GM18951 (cell line): ENCODE measurements at regions not wholly inside any gene's neighbourhood (a gene's known extent, or its start where the extent isn't known, plus 50 kb on each side); places are given as distances from the start of the nearest gene placed in this dataset.
"Not testable (repeated sequence)": the region's sequence is repeated elsewhere in the genome, so short reads cannot be mapped to it uniquely, and the experiment has no call there.

Source experiments
- POLR2A ChIP-seq: IDR thresholded peaks from 4 replicates; pipeline ENCODE4 v1.6.1; 2011; ENCODE audit warnings: mild to moderate bottlenecking; ENCODE audit not compliant: insufficient read length, insufficient read depth; ENCODE audit errors: extremely low read depth
- in situ Hi-C: fragments of 300-500 bp; cut with MboI; formaldehyde crosslinking; loops from one replicate; pipeline ENCODE4 v1.12.0; 2022; ENCODE audit warnings: low sequenced_read_pairs, mixed read lengths, inconsistent platforms; ENCODE audit not compliant: unreplicated experiment

DNA sequence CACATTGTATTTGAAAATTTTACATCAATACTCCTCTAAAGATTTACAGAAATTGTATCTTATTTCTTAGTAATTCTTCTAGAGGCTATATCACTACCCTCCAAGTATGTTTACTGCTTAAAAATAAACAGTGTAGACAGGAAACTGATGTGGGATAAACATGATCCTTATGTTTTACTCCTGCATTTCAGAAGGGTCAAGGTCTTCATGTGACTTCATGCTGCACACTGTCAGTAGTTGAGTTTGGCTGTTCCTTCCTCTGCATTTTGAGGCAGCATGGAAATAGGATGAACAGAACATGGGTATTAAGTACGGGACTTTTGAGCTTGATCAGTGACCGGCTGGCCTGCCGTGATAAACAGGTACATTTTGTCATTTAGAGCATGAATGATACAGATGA, 179.2 kb upstream of the FERMT1 start:
- in situ Hi-C loops, result no loop called here

DNA sequence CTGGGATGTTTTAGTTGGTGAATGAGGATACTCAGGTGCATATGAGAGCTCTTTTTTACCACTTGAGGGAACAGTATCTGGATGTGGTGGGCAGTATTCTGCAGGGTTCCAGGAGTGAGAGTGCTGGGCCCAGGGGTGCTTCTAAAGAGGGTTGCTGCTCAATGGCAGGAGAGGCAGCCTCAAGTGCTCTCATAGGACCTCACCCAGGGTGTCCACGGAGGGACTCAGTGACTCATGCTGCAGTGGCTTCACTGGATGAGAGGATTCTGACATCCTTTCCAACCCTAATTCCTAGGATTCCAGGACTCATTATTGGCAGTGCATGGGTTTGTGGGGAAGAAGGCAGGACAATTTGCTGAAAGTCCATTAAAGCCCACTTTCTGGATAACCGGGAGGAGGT, 176.6 kb upstream of the FERMT1 start:
- TF ChIP-seq POLR2A, result no peak
- in situ Hi-C loops, result no loop called here

More for the DNA sequence above, 179.2 kb upstream of the FERMT1 start:
- TF ChIP-seq POLR2A, result no peak

DNA sequence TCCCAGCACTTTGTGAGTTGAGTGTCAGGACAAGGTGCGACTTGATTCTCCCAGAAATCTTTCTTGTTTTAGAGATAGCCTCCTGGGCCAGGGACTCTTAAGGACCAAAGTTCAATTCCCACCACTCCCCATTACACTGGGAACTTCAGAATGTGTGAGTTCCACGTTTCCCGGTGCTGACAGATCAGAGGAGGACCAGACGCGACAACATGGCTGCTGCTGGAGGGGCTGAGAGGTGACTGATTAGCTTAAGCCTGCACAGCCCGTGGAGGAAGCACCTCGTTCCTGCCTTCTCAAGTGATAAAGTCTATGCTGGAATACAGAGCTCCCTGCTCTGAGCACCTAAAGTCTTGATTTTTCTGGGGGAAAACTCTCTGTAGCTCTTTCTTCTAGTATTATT, 175.2 kb upstream of the FERMT1 start:
- in situ Hi-C loops, result no loop called here

DNA sequence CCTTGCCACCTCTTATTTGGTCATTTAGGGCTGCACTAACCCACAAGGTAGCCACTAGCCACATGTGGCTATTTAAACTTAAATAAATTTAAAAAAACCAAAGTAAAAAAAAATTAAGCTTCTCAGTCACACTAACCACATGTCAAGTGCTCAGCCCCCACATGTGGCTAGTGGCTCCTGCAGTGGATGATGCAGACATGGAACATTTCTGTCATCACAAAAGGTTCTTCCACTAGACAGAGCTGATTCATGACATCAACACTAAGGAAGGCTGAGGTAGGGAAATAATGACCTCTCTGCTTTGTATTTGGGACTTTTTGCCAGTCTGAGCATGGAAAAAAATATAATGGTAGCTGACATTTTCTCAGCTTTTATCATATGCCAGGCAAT, 173.0 kb upstream of the FERMT1 start:
- in situ Hi-C loops, result no loop called here
- no peak for TF ChIP-seq POLR2A

More for the DNA sequence above, 175.2 kb upstream of the FERMT1 start:
- no peak for TF ChIP-seq POLR2A

DNA sequence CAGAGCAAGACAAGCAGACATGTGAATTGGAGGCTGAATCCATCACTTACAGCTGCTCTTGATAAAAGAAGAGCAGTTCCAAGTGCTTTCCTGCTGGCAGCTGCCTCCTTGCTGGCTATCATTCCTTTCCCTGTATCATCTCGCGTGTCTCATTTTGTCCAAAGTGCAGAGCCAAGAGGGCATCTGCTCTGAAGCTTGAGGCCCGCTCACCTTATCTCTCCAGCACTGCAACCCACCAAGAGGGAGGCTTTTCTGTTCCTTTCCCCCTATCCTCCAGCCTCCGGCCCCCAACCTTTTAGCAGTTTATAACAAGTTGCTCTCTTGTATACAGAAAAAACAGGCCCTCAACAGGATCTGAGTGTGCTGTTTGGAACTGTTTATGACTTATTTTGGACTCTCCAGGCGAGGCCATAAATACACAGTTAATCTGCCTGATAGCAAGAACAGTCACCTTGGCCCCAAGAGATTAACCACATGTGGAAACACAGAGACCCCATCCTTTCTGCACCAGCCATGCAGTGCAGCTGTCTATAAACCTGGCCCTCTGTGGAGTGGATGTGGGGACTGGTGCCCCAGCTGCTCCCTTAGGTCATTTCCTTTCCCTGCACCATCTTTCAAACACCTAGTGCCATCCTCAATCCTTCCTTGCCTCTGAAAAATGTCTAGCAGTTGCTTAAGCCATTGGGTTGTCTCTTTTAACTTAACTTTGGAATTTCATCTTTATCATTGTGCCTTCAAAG, 172.5 kb upstream of the FERMT1 start:
- in situ Hi-C loops, result no loop called here
- TF ChIP-seq POLR2A, result no peak

DNA sequence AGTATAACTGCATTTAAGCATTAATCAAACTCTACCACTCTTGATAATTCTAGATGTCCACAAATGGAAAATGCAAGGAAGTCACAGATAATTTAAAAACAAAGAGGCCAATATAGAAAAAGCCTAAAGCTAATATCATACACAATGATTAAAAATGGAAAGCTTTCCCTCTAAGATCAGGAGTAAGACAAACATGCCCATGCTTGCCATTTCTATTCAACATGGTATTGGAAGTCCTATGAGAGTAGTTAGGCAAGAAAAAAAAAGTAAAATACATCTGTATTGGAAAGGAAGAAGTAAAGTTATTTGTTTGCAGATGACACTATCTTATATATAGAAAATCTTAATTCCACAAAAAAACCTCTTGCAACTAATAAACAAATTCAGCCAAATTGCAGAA, 164.6 kb upstream of the FERMT1 start:
- in situ Hi-C loops, result no loop called here

DNA sequence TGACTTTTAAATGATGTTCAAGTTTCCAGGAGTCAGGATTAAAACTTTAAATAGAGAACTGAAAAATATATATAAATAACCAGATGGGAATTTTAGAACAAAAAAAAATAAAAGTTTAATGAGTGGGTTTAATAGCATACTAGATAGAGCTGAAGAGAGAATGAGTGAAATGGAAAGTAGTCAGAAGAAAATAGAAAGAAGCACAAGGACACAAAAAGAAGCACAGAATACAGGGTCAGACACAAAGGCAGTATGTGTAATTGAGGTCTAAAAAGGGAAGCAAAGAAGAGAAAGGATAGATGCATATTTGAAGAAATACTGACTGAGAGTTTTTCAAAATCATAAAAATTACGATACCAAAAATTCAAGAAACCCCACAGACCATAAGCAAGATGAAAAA, 159.8 kb upstream of the FERMT1 start:
- no peak for TF ChIP-seq POLR2A
- in situ Hi-C loops, result no loop called here

More for the DNA sequence above, 164.6 kb upstream of the FERMT1 start:
- no peak for TF ChIP-seq POLR2A

DNA sequence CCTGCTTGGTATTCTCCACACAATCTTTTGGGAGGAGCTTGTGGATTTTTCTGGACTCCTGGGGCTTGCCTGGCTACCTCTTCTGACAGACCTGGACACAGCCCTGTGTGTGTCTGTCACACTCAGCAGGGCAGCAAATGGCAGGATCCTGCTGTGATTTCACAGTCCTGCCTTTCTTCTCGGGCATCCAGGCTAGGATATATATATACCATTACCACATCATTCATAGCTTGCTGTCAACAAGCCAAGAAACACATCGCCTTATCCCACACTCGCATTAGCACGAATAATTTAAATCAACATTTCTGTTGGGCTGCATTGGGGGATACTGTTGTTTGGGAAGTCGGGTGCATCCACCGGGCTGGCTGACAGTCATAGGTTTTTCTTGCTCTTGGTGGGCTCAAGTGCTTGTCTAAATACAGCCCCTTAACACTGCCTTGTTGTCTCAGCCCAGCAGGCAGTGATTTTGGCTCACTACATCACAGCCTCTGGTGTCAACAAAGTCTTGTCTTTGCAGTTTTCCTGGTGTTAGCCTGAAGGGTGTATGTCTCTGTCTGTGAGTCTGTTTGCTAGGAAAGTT, 154.9 kb upstream of the FERMT1 start:
- in situ Hi-C loops, result no loop called here
- no peak for TF ChIP-seq POLR2A

DNA sequence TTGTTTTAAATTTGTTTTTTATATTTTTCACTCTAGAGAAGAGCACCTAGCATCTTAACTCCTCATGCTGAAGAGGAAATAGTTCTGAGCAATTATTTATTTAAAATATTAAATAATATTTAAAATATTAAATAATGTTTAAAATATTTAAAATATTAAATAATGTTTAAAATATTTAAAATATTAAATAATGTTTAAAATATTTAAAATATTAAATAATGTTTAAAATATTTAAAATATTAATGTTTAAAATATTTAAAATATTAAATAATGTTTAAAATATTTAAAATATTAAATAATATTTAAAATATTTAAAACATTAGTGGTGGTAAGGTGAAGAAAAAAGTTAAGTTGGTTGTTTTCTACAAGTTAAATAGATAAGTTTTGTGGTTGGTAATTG, 147.6 kb upstream of the FERMT1 start:
- in situ Hi-C loops, result not testable (repeated sequence)

DNA sequence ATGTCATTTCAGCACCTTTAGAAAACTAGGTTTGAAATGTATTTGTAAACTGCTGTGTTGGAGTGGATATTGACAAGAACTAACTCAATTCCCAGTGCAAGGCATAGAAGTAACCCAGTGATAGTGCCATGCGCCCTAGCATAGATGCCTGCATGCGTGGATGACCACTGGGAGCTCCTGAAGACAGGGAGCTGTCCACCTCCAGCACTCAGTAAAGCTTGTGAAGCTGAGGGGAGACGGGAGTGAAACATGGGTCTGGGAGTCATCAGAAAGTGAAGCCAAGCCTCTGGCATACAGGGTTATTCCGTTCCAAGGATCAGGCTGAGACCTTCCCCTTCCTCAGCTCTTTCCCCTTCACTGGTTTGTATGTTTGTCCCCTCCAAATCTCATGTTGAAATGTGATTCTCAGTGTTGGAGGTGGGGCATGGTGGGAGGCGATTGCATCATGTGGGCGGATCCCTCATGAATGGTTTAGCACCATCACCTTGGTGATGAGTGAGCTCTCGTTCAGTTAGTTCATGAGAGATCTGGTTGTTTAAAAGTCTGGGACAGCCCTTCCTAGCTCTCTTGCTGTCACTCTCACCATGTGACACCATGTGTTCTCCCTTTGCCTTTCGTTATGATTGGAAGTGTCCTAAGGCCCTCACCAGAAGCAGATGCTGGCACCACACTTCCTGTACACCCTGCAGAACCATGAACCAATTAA, 146.5 kb upstream of the FERMT1 start:
- in situ Hi-C loops, result no loop called here
- TF ChIP-seq POLR2A, result no peak

DNA sequence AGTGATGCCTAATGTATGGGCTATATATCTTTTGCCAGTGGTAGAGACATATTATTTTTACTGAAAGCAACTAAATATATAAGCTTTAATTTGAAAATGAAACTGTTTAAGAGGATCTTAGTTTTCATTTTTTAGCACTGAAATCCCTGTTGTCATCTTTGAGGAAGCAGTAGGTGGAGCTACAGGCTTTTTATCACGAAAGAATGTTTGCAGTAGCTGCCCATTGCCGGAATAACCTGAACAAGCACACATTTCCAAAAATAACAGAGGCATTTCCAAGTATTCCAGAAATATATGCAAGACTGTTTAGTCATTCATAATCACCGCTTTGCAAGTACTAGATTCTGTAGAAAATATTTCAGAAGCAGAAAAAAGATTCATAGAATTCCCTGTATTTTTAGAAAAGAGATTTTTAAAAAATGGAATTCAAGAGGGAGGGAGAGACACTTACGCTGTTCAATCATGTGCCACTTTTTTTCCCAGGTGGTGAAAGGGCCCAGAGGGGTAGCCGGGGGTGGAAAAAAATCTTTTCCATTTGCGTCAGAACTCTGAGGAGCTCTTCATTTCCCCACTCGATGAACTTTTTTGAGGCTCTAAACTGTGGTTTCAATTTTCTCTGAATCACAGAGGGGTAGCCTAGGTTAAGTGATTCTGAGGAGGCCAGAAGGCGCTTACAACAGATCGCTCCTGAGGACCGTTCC, 142.5 kb upstream of the FERMT1 start:
- TF ChIP-seq POLR2A, result no peak
- in situ Hi-C loops, result no loop called here

DNA sequence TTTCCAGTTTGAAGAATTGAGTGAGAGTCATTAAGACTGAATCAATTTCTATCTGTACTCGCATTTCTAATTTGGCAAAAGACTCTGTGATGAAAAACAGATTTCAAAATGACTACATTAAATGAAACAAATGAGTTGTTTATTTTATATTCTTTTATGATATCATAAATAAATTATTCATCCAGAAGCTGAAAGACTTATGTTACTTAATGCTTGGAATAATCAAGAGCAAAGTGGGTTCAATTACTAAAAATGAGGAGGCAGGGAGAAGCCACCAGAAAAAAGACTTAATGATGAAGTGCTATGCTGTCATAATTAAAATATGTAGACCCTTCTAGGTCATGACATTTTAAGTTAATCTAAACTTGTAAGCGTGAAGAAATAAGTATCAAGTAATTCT, 130.6 kb upstream of the FERMT1 start:
- in situ Hi-C loops, result no loop called here
- no peak for TF ChIP-seq POLR2A

DNA sequence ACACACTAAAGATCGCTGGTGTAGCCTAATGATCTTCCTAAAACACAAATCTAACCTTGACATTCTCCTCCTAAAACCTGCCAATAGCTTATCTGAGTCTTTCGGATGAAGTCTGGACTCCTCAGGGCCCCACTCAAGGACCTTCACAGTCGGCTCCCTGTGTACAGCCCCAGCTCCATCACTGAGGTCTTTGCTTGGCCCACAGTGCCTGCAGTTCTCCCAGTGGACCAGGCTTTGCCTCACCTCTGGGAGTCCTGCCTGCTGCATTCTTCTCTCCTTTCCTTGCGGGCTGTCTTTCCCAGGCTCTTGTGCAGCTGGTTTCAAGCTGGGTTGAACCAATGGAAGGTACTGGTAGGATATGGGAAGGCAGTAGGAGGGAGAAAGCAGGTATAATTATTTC, 122.6 kb upstream of the FERMT1 start:
- TF ChIP-seq POLR2A, result no peak
- in situ Hi-C loops, result no loop called here

DNA sequence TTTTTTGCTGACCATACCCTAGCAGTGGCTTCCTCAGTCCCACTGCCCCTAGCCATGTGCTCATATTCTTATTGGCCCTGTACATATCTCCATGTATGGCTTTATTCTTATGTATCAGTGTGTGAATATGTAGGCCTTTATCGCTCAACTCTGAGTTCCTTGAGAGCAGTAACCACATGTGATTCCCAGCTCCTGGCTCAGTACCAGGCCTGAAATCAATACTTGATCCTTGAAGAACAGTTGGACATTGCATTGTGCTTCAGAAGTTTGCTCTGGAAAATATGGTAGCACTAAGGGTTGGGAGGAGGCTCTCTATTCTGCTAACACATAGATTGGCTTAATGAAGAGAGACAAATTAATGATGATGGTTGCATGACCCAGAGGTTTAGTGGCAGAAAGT, 118.8 kb upstream of the FERMT1 start:
- TF ChIP-seq POLR2A, result no peak

DNA sequence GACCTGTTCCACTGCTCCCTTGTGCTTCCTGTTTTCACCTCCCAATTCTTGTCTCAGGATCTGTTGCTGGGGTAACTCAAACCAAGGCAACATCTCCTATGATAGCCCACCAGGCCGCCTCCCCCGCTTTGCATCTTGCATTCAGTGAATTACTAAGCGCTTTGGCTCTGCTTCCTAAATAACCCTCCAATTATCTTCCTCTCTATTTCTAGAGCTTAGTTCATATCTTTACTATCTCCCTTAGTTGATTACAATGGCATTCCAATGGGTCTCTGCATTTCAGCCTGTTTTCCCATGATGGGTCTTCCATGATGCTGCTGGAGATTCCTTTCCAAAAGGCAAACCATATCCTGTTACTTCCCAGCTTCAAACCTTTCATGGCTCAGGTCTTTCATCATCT, 117.2 kb upstream of the FERMT1 start:
- TF ChIP-seq POLR2A, result no peak

More for the DNA sequence above, 118.8 kb upstream of the FERMT1 start:
- in situ Hi-C loops, result no loop called here

More for the DNA sequence above, 117.2 kb upstream of the FERMT1 start:
- in situ Hi-C loops, result no loop called here
